ENCODE measurements at regions not wholly inside any gene's neighbourhood (a gene's known extent, or its start where the extent isn't known, plus 50 kb on each side); places are given as distances from the start of the nearest gene placed in this dataset.

DNA sequence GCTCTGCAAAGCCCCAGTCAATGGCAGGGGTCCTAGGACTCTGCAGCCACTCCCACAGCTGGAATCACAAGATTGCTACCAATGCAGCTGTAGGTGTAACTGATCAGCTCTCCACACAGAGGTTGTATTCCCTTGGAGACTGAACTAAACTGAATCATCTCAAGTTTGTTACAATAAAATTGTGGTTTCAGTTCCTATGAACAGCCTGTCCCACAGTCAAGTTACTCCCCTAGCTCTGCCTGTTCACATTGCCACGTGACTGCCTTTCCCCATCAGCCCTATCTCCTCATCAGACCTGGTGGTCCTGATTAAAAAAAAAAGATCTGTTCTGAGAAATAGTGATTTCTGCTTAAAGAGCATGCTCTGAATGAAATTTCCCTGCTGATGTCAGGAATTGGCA, 287.9 kb upstream of the NBEA start:
- Histone ChIP-seq H3K9me3 (ENCODE audit: control insufficient read depth in 4 of 4, low read length in 3 of 4) (peaks cover 0 to 1% (median 0%) of the 10 kb centered on the region in 4 donors), H3K27ac (ENCODE audit: low read depth in 1 of 2, low read length in 2 of 2) (no peak overlapping the region), H3K4me1 (ENCODE audit: control insufficient read depth in 4 of 4, insufficient read depth in 4 of 4, low read length in 3 of 4) (peaks cover 0 to 2% (median 0%) of the 10 kb centered on the region in 4 donors), H3K4me3 (ENCODE audit: low read depth in 1 of 3, low read length in 3 of 3) (no peak overlapping the region), H3K36me3 (ENCODE audit: control insufficient read depth in 4 of 4, insufficient read depth in 3 of 4, low read depth in 1 of 4, low read length in 3 of 4) (no peaks in the 10 kb centered on the region), H3K9ac (ENCODE audit: low read depth in 1 of 2, low read length in 2 of 2) (no peak overlapping the region), H3K27me3 (ENCODE audit: control insufficient read depth in 4 of 4, insufficient read depth in 4 of 4, low read length in 3 of 4) (no peaks in the 10 kb centered on the region)
- no peak for TF ChIP-seq FOXA2 (IDR thresholded peaks at IDR 0.05)
- TF ChIP-seq RAD21 (IDR thresholded peaks at IDR 0.05): no peak
- TF ChIP-seq GABPA (IDR thresholded peaks at IDR 0.05 in 1 of 2, conservative IDR thresholded peaks at IDR 0.05 in 1 of 2): no peak
- TF ChIP-seq, protein P1, sequence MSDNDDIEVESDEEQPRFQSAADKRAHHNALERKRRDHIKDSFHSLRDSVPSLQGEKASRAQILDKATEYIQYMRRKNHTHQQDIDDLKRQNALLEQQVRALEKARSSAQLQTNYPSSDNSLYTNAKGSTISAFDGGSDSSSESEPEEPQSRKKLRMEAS (IDR thresholded peaks at IDR 0.05): no peak
- no peak for TF ChIP-seq EGR1 (IDR thresholded peaks at IDR 0.05; ENCODE audit: low read depth in 2 of 2)
- TF ChIP-seq HNF4A (conservative IDR thresholded peaks at IDR 0.05): no peak
- TF ChIP-seq, protein P2, sequence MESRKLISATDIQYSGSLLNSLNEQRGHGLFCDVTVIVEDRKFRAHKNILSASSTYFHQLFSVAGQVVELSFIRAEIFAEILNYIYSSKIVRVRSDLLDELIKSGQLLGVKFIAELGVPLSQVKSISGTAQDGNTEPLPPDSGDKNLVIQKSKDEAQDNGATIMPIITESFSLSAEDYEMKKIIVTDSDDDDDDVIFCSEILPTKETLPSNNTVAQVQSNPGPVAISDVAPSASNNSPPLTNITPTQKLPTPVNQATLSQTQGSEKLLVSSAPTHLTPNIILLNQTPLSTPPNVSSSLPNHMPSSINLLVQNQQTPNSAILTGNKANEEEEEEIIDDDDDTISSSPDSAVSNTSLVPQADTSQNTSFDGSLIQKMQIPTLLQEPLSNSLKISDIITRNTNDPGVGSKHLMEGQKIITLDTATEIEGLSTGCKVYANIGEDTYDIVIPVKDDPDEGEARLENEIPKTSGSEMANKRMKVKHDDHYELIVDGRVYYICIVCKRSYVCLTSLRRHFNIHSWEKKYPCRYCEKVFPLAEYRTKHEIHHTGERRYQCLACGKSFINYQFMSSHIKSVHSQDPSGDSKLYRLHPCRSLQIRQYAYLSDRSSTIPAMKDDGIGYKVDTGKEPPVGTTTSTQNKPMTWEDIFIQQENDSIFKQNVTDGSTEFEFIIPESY (IDR thresholded peaks at IDR 0.05): no peak
- TF ChIP-seq, protein P3, sequence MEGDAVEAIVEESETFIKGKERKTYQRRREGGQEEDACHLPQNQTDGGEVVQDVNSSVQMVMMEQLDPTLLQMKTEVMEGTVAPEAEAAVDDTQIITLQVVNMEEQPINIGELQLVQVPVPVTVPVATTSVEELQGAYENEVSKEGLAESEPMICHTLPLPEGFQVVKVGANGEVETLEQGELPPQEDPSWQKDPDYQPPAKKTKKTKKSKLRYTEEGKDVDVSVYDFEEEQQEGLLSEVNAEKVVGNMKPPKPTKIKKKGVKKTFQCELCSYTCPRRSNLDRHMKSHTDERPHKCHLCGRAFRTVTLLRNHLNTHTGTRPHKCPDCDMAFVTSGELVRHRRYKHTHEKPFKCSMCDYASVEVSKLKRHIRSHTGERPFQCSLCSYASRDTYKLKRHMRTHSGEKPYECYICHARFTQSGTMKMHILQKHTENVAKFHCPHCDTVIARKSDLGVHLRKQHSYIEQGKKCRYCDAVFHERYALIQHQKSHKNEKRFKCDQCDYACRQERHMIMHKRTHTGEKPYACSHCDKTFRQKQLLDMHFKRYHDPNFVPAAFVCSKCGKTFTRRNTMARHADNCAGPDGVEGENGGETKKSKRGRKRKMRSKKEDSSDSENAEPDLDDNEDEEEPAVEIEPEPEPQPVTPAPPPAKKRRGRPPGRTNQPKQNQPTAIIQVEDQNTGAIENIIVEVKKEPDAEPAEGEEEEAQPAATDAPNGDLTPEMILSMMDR (IDR thresholded peaks at IDR 0.05; ENCODE audit: low read depth, low read length, missing input control): no peak
- TF ChIP-seq HNF4G (IDR thresholded peaks at IDR 0.05): no peak
- TF ChIP-seq RXRA (IDR thresholded peaks at IDR 0.05): no peak
- TF ChIP-seq, protein P4, sequence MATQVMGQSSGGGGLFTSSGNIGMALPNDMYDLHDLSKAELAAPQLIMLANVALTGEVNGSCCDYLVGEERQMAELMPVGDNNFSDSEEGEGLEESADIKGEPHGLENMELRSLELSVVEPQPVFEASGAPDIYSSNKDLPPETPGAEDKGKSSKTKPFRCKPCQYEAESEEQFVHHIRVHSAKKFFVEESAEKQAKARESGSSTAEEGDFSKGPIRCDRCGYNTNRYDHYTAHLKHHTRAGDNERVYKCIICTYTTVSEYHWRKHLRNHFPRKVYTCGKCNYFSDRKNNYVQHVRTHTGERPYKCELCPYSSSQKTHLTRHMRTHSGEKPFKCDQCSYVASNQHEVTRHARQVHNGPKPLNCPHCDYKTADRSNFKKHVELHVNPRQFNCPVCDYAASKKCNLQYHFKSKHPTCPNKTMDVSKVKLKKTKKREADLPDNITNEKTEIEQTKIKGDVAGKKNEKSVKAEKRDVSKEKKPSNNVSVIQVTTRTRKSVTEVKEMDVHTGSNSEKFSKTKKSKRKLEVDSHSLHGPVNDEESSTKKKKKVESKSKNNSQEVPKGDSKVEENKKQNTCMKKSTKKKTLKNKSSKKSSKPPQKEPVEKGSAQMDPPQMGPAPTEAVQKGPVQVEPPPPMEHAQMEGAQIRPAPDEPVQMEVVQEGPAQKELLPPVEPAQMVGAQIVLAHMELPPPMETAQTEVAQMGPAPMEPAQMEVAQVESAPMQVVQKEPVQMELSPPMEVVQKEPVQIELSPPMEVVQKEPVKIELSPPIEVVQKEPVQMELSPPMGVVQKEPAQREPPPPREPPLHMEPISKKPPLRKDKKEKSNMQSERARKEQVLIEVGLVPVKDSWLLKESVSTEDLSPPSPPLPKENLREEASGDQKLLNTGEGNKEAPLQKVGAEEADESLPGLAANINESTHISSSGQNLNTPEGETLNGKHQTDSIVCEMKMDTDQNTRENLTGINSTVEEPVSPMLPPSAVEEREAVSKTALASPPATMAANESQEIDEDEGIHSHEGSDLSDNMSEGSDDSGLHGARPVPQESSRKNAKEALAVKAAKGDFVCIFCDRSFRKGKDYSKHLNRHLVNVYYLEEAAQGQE (IDR thresholded peaks at IDR 0.05): no peak
- no peak for TF ChIP-seq JUND (IDR thresholded peaks at IDR 0.05)
- no peak for TF ChIP-seq FOXA1 (IDR thresholded peaks at IDR 0.05)
- no peak for TF ChIP-seq YY1 (IDR thresholded peaks at IDR 0.05)
- no peak for TF ChIP-seq TAF1 (conservative IDR thresholded peaks at IDR 0.05)
- 46% methylated on average over 1 of the region's 1 CpG for WGBS
- no peak for DNase-seq (ENCODE audit: low spot score)

DNA sequence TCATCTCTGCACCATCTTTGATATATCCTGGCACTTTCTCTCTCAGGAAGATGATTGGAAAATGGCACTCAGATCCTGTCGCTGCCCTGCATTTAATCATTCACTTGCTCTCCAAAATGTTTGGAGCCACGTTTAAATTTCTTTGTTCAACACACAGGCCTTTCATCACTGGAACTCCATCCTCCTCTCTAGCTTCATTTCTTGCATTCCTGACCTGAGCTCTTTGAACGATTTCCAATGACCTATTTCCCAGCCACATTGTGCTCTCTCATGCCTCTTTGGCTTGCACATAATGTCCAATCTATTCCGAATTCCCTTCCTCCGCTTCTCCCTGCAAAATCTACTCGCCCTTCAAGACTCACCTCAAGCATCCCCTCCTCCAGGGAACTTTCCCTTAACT, 287.4 kb upstream of the NBEA start:
- Histone ChIP-seq H3K27me3 (ENCODE audit: control insufficient read depth in 4 of 4, insufficient read depth in 4 of 4, low read length in 3 of 4) (no peaks in the 10 kb centered on the region), H3K4me1 (ENCODE audit: control insufficient read depth in 4 of 4, insufficient read depth in 4 of 4, low read length in 3 of 4) (peaks cover 0 to 2% (median 0%) of the 10 kb centered on the region in 4 donors), H3K9me3 (ENCODE audit: control insufficient read depth in 4 of 4, low read length in 3 of 4) (peaks cover 0 to 1% (median 0%) of the 10 kb centered on the region in 4 donors), H3K36me3 (ENCODE audit: control insufficient read depth in 4 of 4, insufficient read depth in 3 of 4, low read depth in 1 of 4, low read length in 3 of 4) (no peaks in the 10 kb centered on the region), H3K9ac (ENCODE audit: low read depth in 1 of 2, low read length in 2 of 2) (no peak overlapping the region), H3K4me3 (ENCODE audit: low read depth in 1 of 3, low read length in 3 of 3) (no peak overlapping the region), H3K27ac (ENCODE audit: low read depth in 1 of 2, low read length in 2 of 2) (no peak overlapping the region)
- TF ChIP-seq HNF4A (conservative IDR thresholded peaks at IDR 0.05) (no peak), NR2F2 (IDR thresholded peaks at IDR 0.05) (no peak), RAD21 (IDR thresholded peaks at IDR 0.05) (no peak), FOXA1 (IDR thresholded peaks at IDR 0.05) (no peak), SP1 (IDR thresholded peaks at IDR 0.05) (no peak)
- TF ChIP-seq, protein P5, sequence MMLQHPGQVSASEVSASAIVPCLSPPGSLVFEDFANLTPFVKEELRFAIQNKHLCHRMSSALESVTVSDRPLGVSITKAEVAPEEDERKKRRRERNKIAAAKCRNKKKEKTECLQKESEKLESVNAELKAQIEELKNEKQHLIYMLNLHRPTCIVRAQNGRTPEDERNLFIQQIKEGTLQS (IDR thresholded peaks at IDR 0.05): no peak
- WGBS: 62% methylated on average over 6 of the region's 6 CpGs
- DNase-seq (ENCODE audit: low spot score): no peak

Data from liver (tissue), 8 donors.